Left ventricle myocardium superior (tissue), 1 donor: ENCODE measurements at regions not wholly inside any gene's neighbourhood (a gene's known extent, or its start where the extent isn't known, plus 50 kb on each side); places are given as distances from the start of the nearest gene placed in this dataset.
"Not testable (repeated sequence)": the region's sequence is repeated elsewhere in the genome, so short reads cannot be mapped to it uniquely, and the experiment has no call there.

ENCODE experiments used
- ATAC-seq: fragments of 200-7000 bp; cut with Tn5 transposase; one replicate; pipeline ENCODE4 v1.9.1; 2020; ENCODE audit warnings: mild to moderate bottlenecking, moderate library complexity
- DNase-seq: peaks from one replicate; pipeline ENCODE4 v3.0.0-alpha.2; 2020
- intact Hi-C: fragments of 100-400 bp; cut with micrococcal nuclease; formaldehyde crosslinking; loops from one replicate; pipeline ENCODE4 v1.11.0; 2022
- donor health status: DM: no; HTN: yes; CAD: no; lungs with severe emphysema.

DNA sequence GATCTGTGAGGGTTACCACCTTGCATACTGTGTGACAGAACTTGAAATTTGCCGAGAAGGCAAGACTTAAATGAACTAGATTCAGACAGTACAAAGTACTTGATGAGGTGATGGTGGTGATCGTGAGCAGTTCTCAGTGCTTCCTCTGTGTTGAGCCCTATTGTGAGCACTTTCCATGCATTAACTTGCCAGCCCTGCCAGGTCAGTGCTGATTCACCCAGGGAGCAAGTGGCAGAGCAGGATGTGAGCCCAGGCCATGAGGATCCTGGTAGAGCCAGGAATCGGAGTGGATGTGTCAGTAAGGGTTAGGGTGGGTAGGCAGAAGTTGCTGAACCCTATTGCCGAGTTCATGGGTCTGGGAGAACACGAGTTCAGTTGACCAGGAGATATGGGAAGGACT is 4545.7 kb upstream of the TPTE start:
- ATAC-seq, DNase-seq, intact Hi-C loops: not testable (repeated sequence)

DNA sequence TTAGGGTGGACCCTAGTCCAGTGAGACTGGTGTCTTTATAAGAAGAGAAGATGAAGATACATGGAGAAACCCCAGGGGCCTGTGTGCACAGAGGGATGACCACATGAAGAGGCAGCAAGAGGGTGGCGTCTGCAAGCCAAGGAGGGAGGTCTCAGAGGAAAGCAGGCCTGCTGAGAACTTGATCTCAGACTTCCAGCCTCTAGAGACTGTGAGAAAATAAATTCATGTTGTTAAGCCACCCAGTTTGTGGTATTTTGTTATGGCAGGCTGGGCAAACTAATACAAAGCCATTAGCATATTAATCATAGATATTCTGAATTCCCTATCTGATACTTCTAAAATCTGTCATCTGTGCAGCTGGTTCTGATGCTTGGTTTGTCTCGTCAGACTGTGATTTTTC is 4523.8 kb upstream of the TPTE start:
- DNase-seq, intact Hi-C loops, ATAC-seq: not testable (repeated sequence)

DNA sequence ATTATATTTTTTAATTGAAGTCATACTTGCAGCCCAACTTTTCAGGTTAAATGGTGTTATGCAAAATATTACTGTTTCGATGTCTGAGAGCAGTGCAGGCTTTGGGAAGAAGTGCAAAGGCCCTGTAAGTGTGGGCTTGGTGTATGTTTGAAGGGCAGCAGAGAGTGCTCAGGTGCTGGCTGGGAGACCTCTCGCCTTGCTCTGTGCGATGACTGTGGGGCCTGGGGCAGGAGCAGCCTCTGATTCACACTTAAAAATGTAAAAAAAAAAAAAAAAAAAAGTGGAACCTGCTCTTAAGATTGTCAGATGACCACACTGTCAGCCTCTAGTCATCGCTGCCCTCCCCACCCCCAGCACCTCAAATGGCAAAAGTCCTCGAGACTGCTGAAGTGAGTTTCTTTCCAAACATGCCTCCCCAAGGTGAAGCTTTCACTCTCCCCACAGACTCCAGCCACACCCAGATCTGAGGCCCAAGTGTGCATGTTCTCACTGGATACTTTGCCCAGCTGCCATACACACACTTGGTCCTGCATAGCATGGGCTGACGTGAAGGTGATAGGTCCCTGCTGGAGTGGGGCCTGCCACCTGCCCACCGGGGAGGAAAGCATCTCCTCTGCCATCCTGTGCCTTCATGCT is 4505.8 kb upstream of the TPTE start:
- intact Hi-C loops, ATAC-seq: not testable (repeated sequence)

DNA sequence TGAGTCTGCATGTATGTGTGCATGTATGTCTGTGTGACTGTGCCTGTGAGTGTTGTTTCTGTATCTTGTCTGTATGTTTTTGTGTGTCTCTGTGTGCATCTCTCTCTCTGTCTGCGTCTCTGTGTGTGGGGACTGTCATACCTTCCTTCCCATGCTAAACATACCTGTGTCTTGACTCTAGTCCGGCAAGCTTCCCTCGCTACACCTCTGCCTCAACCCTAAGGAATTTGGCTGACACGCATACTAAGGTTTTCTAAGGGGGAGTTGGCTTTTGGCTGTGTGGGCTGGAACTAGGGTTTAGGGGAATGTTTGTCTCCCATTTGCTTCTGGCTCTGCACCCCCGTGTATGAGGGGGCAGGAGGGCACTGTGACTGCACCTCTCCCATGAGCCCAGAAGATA is 4500.9 kb upstream of the TPTE start:
- intact Hi-C loops, DNase-seq, ATAC-seq: not testable (repeated sequence)

More for the DNA sequence above, 4505.8 kb upstream of the TPTE start:
- DNase-seq, result not testable (repeated sequence)

DNA sequence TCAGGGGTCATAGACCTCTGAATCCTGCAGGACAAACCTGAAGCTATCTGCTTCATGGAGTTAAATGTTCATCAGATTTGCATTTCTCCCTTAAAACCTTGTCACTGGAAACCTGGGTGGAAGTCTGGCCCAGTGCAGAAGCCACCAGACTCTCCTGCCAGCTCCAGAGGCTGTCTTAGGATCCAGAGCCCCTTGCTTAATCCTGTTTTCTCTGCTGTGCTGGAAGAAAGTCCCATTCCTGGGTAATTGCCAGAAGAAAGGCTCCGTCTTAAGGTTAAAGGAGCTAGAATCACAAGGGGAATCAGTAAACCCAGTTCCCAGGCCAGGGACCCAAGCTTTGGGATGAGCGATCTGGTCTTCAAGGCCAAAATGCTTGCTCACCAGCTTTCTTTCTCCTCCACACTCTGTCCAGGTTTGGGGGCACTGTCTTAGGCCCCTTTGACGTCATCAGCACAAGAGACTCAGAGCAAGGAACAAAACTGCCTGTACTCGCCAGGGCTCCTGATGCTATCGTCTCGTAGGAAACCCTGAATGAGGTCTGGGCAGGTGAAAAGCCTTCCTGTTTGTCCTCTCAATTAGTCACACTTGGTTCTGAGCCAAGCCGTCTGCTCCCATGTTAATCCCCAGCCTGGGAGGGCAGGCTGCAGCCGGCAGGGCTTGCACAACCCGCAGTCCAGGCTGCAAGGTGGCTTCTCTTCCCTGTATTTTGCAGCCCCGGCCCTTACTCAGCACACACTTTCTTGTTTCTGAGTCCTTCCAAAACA is 4500.2 kb upstream of the TPTE start:
- intact Hi-C loops, DNase-seq: not testable (repeated sequence)
- peak; percentile 91 for ATAC-seq

DNA sequence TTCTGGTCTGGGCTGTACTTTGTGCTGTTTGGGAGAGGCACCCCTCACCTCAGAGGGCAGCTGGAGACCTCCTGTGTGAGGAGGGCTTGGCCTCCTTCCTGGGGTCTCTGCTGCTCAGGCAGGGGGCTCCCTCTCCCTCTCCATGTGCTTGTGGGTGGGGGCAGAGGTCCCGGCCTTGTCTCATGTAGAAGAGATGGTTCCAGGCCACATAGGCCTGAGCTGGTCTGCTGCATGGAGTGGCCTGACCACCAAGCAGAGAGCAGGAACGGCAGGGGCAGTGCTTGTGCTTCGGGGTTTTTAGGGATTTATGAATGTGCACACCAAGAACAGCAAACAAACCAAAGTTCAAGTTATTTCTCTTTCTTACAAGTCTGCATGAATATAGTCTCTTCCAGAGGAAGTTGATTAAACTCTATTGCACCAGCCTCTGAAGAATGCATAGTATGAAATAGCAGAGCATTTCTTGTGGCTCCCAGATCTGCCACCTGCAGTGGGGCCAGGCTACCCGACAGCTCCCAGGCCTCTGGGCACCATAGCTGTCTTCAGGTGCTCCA is 4499.6 kb upstream of the TPTE start:
- intact Hi-C loops, ATAC-seq, DNase-seq: not testable (repeated sequence)

DNA sequence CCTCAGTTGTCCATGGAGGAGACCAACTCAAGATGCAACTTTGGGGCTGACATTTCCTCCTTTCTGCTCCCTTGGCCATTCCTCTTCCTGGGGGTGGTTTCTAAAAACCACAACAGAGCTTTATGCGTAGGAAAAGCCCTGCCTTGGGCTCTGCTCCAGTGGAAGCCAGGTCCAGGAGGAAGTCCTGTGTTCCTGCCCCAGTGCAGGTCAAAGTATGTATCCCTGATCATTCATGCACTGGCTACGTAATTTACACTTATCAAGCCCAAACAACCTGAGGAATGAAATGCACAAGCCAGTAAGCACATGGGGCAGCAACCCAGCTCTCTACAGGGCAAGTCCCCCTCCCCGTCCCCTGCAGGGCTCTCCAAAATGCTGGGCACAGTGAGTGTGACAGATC is 4498.1 kb upstream of the TPTE start:
- ATAC-seq, DNase-seq, intact Hi-C loops: not testable (repeated sequence)

DNA sequence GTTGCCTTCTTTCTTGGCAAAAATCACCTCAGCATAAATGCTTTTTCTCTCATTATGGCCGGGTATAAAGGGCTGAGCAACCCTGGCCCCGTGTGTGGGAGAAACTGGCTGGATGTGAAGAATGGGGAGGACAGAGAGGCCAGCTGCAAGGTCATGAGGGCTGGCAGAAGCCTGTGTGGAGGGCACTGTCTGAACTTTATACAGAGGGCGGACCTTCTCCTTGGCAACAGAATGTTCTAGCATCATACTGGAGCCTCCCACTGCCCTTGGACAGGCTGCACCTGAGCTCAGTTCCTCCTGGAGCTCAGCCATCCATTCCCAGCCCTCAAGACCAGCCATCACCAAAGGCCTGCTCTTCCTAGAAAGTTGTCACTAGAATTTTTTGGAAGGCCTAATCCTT is 4496.2 kb upstream of the TPTE start:
- ATAC-seq, DNase-seq, intact Hi-C loops: not testable (repeated sequence)

DNA sequence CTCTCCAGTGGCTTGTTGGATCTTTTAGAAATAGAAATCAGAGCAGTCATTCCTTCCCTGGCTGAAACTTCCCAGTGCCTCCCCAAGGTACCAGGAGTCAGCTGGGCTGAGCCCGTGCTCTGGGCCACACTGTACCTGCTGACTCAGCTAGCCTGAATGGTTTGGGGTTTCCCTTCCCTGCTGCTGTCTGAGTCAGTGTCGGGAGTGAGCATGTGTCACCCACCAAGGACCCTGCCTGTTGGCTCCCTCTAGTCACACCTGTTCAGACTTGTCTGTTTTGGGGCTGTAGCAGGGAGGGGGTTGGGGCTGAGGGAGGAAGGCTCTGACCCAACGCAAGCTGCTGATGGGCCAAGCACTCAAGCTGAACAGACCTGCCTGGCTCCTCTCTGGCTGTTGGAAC is 4493.9 kb upstream of the TPTE start:
- DNase-seq, intact Hi-C loops: not testable (repeated sequence)
- peak; percentile 50 for ATAC-seq

DNA sequence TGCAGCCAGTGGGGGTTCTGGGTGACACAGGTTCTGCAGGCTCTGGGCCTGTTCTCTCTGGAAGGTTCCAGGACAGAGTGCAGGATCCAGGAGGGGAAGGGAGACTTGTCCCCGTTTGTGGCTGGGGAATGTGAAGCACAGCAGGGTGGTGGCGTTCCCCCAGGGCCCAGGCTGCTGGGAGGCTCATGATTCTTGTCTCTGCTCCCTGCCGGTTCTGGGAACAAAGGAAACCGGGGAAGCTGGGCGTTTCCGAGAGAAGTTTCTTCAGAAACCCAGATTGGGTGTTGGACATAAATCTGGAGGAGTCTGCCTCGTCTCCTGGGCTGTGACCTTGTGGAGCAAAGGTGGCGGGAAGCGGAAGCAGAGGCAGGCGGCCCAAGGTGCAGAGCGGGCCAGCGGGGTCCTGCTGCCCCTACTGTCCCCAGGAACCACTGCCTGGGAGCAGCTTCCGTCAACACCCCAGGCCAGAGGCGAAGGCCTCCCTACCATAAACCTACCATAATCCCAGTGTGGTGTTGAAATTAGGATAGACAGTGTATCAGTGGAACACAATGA is 4487.2 kb upstream of the TPTE start:
- intact Hi-C loops, DNase-seq: not testable (repeated sequence)
- ATAC-seq, result peak; percentile 44

DNA sequence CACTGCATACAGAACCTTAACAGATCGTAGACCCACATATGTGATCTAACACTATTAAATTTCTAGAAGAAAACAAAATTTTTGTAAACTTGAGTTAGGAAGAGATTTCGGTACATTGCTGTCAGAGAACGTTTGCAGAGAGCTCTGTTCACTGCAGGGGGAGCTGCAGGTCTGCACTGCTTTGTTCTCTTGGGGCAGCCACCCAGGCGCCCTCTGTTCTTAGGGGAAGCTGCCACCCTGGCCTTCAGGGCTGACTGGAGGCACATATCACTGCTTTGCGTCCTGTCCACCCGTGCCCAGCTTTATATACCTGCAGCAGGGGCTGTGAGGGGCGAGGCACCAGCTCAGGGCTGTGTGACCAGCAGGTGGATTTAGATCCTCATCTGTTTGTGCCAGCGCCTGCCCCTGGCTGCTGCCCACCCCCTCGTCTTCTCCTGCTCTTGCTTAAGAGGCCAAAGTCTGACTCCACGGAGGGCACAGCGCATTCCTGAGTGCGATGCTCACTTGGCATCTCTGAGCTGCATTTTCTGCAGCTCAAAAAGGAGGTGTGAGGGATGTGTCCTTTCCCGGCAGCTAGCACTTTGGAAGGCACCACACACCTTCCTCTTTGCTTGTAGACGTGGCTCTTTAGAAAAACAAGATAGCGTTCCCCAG is 4486.4 kb upstream of the TPTE start:
- peak; percentile 53 for ATAC-seq
- DNase-seq, intact Hi-C loops: not testable (repeated sequence)

DNA sequence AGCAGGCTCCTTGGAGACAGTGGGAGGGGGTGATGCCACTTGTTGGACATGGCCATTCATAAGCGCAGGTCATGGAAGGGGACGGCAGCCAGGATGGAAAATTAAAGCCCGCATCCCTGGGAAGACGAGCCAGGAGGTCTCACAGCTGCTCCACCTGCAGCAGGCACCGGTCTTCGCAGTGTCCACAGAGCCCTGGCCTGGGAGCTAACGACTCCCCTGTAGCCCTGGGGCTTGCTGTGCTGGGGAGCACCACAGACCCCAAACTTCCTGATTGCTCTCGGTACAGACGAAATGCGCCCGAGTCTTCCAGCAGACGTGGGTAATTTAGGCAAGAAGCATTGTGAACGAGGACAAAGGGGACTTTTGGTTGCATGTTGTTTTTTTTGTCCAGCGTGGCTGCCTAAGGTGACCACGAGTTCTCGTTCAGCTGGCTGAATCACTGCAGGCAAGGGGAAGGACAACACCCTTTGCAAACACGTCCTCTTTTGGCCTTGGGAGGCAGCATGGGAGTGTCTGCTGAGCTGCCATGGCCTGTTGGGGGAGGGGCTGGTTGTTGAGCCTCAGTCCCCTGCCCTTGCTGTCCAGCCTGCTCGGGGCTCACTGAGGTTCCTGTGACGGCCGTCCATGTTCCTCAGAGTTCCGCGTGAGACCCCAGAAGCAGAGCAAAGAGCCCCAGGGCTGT is 4485.8 kb upstream of the TPTE start:
- DNase-seq, intact Hi-C loops: not testable (repeated sequence)
- ATAC-seq, result peak; percentile 76

DNA sequence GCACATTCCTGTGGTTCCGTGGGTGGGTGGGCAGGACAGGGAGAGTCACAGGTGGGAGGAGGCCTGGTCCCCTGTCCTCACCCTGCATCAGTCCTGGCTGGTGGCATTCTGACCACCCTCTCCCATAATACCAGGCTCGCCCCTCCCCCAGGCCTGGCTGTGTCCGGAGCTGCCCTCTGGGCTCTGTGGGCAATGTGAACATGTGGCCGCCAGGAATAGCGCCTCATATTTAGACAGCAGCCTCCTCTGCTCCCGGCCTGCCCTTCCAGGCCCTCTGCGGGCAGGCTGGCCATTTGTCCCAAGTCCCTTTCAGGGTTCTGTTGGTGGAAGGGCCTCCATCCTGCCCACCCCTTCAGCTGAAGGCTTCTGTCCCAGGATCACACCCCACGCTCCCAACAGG is 4482.2 kb upstream of the TPTE start:
- DNase-seq, intact Hi-C loops: not testable (repeated sequence)
- peak; percentile 50 for ATAC-seq

DNA sequence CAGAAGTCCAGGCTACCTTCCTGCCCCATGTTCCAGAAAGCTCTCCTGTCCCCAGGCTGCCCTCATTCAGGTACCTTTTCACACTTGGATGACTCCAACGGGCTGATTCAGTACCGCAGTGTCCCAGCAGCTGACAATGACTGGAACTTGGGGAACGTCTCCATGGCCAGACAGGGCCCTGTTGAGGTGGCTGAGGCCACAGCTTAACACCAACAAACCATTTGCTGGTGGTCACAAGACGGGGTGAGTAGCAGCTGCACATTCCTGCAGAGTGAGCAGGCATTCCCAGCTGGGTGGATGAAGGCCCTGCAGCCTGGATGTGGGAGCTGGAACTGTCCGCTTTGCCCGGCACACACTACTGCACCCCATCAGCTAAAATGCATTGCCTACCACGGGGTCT is 4481.3 kb upstream of the TPTE start:
- peak; percentile 41 for ATAC-seq
- intact Hi-C loops, DNase-seq: not testable (repeated sequence)

DNA sequence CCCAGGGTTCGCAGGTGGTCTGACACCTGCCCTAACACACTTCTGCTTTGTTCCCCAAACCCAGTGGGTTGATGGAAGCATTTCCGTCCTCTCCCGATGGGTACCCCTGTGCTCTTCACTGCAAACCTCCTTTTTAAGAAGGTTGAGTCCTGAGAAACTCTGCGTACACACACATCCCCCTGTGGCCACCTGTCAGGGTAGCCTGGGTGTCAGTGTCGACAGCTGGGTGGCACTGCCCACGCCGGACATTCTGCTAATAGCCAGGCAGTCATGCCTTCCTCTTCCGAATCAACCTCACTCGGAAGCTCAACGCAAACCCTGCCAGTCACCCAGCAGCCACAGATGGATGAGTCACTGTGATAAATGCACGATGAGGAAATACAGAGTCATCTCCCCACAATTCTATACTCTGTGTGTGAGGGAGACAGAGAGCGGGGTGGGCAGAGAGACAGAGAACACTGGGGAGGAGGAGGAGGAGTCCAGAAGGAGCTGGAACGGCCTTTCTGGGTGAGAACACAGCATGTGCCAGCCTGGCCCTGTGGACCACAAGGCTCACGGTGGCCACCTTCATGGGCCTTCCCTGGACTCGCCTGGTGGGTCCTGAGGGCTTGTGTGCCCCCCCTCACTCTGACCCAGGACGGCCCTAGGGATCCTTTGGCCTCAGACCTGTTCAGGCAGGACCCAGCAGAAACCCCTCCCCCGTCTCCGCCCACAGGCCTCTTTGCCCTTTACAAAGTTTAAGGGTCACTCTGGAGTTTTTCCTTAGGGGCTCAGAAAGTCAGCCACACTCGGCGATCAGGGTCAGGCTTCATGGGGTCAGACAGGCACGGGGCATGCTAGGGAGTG is 4477.7 kb upstream of the TPTE start:
- ATAC-seq (peak; percentile 35), DNase-seq (peak; percentile 4)
- intact Hi-C loops, result not testable (repeated sequence)

DNA sequence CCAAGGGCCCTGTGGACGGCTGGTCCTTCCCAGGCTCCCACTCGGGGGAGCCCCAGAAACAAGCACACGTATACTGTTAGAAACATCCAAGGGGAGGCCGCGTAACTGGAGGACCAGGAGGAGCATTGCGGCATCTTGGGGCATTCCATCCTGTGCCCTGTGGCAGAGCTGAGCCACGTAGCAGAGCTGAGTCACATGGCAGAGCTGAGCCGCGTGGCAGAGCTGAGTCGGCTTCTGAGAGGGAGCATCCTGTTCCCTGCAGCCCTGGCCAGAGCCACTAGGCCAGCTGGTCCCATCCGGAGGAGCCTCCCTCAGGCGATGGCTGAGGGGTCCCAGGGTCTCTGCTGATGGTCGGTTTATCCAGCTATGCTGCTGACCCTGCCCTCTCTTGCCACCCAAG is 4476.7 kb upstream of the TPTE start:
- ATAC-seq, intact Hi-C loops, DNase-seq: not testable (repeated sequence)

DNA sequence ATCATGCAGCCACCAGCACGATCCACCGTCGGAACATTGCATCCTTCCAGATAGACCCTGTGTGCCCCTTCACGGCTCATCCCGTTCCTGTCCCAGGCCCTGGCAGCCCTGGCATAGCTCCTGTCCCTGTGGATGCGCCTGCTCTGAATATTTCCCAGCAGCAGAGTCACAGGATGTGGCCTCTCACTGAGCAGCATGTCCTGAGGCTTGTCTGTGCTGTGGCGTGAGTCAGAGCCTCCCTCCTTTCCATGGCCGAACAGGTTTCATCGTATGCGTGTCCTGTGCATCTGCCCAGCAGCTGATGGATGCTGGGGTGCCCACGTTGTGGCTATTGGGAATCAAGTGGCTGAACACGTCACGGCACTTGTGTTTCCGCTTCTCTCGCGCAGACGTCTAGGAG is 4471.5 kb upstream of the TPTE start:
- DNase-seq, ATAC-seq, intact Hi-C loops: not testable (repeated sequence)

DNA sequence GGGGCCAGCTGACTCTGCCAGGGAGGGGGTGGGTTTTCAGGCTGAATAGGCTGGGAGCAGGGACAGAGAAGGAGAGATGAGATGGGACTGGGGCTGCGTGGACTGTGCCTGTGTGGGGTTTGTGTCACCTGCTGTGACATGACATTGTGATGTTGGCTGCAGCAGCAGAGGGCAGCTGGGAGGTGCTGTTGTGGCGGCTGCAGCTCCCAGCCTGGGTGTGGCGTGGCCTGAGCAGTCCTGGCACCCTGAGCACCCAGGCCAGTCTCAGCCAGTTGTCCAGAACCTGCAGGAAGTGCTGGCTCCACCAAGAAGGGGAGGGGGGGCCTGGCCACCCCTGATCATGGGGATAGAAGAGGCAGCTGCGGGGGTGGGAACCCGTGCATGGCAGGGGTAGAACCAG is 4469.3 kb upstream of the TPTE start:
- intact Hi-C loops, DNase-seq, ATAC-seq: not testable (repeated sequence)
